Neural cell (in vitro differentiated cells): ENCODE measurements at regions not wholly inside any gene's neighbourhood (a gene's known extent, or its start where the extent isn't known, plus 50 kb on each side); places are given as distances from the start of the nearest gene placed in this dataset.

Source experiments
- H2AFZ ChIP-seq: fragments of 200-600, 300-800 bp; sonication (generic), shearing (Covaris generic); 2 replicates; pipeline ENCODE4 v1.6.0; 2014; ENCODE audit warnings: low read depth, mild to moderate bottlenecking, antibody characterized with exemption, low read length, moderate library complexity
- H3F3A ChIP-seq: fragments of 200-600 bp; shearing (Covaris generic); 2 replicates; pipeline ENCODE4 v1.6.1; 2016; ENCODE audit warnings: mild to moderate bottlenecking, moderate library complexity, mixed read lengths, antibody characterized with exemption, low read length; ENCODE audit not compliant: insufficient read depth, poor library complexity, severe bottlenecking
- H3K27ac ChIP-seq: fragments of 200-600, 300-800 bp; sonication (generic), shearing (Covaris generic); 2 replicates; pipeline ENCODE4 v1.5.1; 2014; ENCODE audit warnings: mild to moderate bottlenecking, low read length, moderate library complexity
- H3K27me3 ChIP-seq: fragments of 300-800, 200-600 bp; sonication (generic), shearing (Covaris generic); 2 replicates; pipeline ENCODE4 v1.6.0; 2014; ENCODE audit warnings: mild to moderate bottlenecking, low read depth, low read length, moderate library complexity; ENCODE audit not compliant: insufficient read depth
- H3K36me3 ChIP-seq: fragments of 300-800, 200-600 bp; sonication (generic), shearing (Covaris generic); 2 replicates; pipeline ENCODE4 v1.5.1; 2014; ENCODE audit warnings: mild to moderate bottlenecking, antibody characterized with exemption, low read length, moderate library complexity; ENCODE audit not compliant: insufficient read depth
- H3K4me2 ChIP-seq: fragments of 300-800, 200-600 bp; sonication (generic), shearing (Covaris generic); 2 replicates; pipeline ENCODE4 v1.6.0; 2014; ENCODE audit warnings: mild to moderate bottlenecking, low read length
- H3K4me3 ChIP-seq: fragments of 300-800, 200-600 bp; sonication (generic), shearing (Covaris generic); 2 replicates; pipeline ENCODE4 v1.5.1; 2014; ENCODE audit warnings: mild to moderate bottlenecking, low read length, moderate library complexity
- H3K79me2 ChIP-seq: fragments of 200-600 bp; shearing (Covaris generic); replicated peaks from 2 replicates; pipeline ENCODE4 v1.6.0; 2014; ENCODE audit warnings: mild to moderate bottlenecking, low read length, moderate library complexity; ENCODE audit not compliant: insufficient read depth
- H3K9ac ChIP-seq: fragments of 300-800, 200-600 bp; sonication (generic), shearing (Covaris generic); 2 replicates; pipeline ENCODE4 v1.6.1; 2016; ENCODE audit warnings: mild to moderate bottlenecking, low read length, mixed read lengths
- H3K9me2 ChIP-seq: fragments of 200-600 bp; shearing (Covaris generic); 2 replicates; pipeline ENCODE4 v1.6.1; 2016; ENCODE audit warnings: mild to moderate bottlenecking, low read length, mixed read lengths; ENCODE audit not compliant: insufficient read depth
- H3K9me3 ChIP-seq: fragments of 200-600, 300-800 bp; sonication (generic), shearing (Covaris generic); 2 replicates; pipeline ENCODE4 v1.6.1; 2016; ENCODE audit warnings: mild to moderate bottlenecking, mixed run types, low read length, moderate library complexity, mixed read lengths
- H4K20me1 ChIP-seq: fragments of 200-600 bp; shearing (Covaris generic); 2 replicates; pipeline ENCODE4 v1.6.1; 2016; ENCODE audit warnings: mild to moderate bottlenecking, mixed run types; ENCODE audit not compliant: insufficient read depth
- EP300 ChIP-seq: fragments of 450-650 bp; conservative IDR thresholded peaks from 2 replicates; pipeline ENCODE4 v1.6.1; 2014; ENCODE audit warnings: antibody characterized with exemption, mild to moderate bottlenecking, moderate library complexity; ENCODE audit not compliant: poor library complexity, severe bottlenecking
- EZH2 ChIP-seq: fragments of 200-600, 300-800 bp; shearing (Covaris generic), sonication (generic); IDR thresholded peaks from 2 replicates; pipeline ENCODE4 v1.6.1; 2014; ENCODE audit warnings: antibody characterized with exemption, low read length, borderline replicate concordance, mild to moderate bottlenecking; ENCODE audit not compliant: insufficient read depth, poor library complexity, severe bottlenecking
- MXI1 ChIP-seq: fragments of 450-650 bp; conservative IDR thresholded peaks from 2 replicates; pipeline ENCODE4 v1.6.1; 2014; ENCODE audit warnings: antibody characterized with exemption, mild to moderate bottlenecking; ENCODE audit not compliant: poor library complexity, severe bottlenecking
- RAD21 ChIP-seq: fragments of 450-650 bp; conservative IDR thresholded peaks from 2 replicates; pipeline ENCODE4 v1.6.1; 2014; ENCODE audit warnings: antibody characterized with exemption, mild to moderate bottlenecking, moderate library complexity
- REST ChIP-seq: IDR thresholded peaks from 2 replicates; pipeline ENCODE4 v1.6.1; 2012; ENCODE audit warnings: borderline replicate concordance
- SMC3 ChIP-seq: fragments of 450-650 bp; conservative IDR thresholded peaks from 2 replicates; pipeline ENCODE4 v1.6.1; 2014; ENCODE audit warnings: antibody characterized with exemption, mild to moderate bottlenecking, moderate library complexity; ENCODE audit not compliant: poor library complexity
- TAF1 ChIP-seq: IDR thresholded peaks from 2 replicates; pipeline ENCODE4 v1.6.1; 2012; ENCODE audit warnings: low read depth
- TF ChIP-seq, protein P1 (sequence below): fragments of 450-650 bp; IDR thresholded peaks from 2 replicates; pipeline ENCODE4 v1.5.1; 2014; ENCODE audit warnings: antibody characterized with exemption, mild to moderate bottlenecking, moderate library complexity; ENCODE audit not compliant: poor library complexity, severe bottlenecking

DNA sequence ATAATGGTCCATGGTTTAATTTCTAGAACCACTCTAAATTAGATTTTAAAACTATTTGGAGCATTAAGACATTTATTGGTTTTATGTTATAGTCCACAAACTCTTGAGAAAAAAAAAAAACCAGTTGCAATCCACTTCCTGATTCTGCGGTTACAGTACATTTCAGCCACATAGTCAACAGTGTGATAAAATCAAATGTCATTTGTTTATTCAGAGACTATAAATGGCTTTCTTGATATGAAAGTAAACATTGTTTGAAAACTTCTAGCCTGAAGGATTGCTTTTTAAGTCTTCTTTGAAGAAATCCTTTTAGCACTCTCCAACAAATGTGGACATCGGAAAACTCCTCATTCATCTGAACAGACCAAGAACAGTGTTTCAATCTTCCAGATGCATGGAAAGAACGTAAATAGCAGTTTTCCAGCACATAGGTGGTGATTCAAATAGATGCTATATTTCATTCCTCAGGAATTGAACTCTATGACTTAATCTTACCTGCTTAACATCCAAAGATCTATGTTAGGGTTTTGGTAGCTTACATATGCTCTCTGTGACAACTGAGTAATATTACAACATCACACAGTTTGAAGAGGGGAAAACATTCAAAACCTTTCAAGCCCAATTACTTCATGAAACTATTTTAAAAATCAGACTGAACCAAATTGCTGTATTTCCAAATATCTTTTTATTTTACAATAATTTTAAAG, 87.8 kb upstream of the UBE2E2 start:
- H3K27ac ChIP-seq = no peak overlapping the region
- H3K27me3 ChIP-seq = no peaks in the 10 kb centered on the region
- no peak overlapping the region for H3K9ac ChIP-seq
- H3K79me2 ChIP-seq = no peaks in the 10 kb centered on the region
- H2AFZ ChIP-seq = no peak overlapping the region
- no peaks in the 10 kb centered on the region for H3F3A ChIP-seq
- no peaks in the 10 kb centered on the region for H4K20me1 ChIP-seq
- TF ChIP-seq MXI1 = no peak
- TF ChIP-seq EP300 = no peak
- TF ChIP-seq TAF1 = no peak
- no peak for TF ChIP-seq REST
- no peak for TF ChIP-seq EZH2
- no peak for TF ChIP-seq SMC3
- H3K4me2 ChIP-seq = no peak overlapping the region
- H3K4me3 ChIP-seq = no peak overlapping the region
- H3K9me2 ChIP-seq = no peaks in the 10 kb centered on the region
- no peaks in the 10 kb centered on the region for H3K9me3 ChIP-seq
- H3K36me3 ChIP-seq = no peaks in the 10 kb centered on the region

DNA sequence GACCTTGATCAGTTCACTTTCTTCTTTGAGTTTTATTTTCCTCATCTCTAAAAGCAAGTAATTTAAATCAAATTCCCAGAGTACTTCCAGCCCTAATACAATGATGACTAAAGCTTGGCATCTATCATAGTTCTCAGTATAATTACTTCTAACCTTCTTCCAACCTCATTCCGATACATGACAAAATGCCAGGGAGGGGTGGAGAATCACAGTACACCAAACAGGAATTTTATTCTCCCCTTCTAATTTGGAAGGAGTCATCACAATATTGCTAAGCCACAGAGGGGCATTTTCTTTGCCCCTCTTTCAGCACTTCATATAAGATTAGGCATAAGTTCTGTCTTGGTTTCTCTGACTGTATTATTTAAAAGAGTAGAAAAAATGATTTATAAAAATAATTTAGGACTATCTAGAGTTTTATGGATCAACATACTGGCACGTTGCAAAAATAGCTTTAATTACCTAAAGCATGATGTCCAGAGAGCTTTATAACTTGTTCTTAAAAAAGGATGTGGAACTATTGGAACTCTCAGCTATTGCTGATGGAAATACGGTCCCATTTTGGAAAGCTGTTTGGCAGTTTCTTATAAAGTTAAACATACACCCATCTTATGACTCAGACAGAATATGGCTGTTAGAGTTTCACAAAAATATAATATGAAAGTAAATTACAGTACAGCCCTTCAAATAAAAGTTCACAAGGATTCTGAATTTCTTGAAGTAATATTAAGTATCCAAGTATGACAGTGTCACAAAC, 86.9 kb upstream of the UBE2E2 start:
- no peaks in the 10 kb centered on the region for H3K27me3 ChIP-seq
- H3K27ac ChIP-seq = no peak overlapping the region
- H3K9me3 ChIP-seq = no peaks in the 10 kb centered on the region
- no peak overlapping the region for H3K9ac ChIP-seq
- H3K36me3 ChIP-seq = no peaks in the 10 kb centered on the region
- TF ChIP-seq SMC3 = no peak
- no peak for TF ChIP-seq RAD21
- TF ChIP-seq, protein P1, sequence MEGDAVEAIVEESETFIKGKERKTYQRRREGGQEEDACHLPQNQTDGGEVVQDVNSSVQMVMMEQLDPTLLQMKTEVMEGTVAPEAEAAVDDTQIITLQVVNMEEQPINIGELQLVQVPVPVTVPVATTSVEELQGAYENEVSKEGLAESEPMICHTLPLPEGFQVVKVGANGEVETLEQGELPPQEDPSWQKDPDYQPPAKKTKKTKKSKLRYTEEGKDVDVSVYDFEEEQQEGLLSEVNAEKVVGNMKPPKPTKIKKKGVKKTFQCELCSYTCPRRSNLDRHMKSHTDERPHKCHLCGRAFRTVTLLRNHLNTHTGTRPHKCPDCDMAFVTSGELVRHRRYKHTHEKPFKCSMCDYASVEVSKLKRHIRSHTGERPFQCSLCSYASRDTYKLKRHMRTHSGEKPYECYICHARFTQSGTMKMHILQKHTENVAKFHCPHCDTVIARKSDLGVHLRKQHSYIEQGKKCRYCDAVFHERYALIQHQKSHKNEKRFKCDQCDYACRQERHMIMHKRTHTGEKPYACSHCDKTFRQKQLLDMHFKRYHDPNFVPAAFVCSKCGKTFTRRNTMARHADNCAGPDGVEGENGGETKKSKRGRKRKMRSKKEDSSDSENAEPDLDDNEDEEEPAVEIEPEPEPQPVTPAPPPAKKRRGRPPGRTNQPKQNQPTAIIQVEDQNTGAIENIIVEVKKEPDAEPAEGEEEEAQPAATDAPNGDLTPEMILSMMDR = no peak
- TF ChIP-seq EZH2 = no peak
- H3K79me2 ChIP-seq = no peaks in the 10 kb centered on the region
- H3F3A ChIP-seq = no peaks in the 10 kb centered on the region
- H2AFZ ChIP-seq = no peak overlapping the region
- H3K9me2 ChIP-seq = no peaks in the 10 kb centered on the region
- H3K4me3 ChIP-seq = no peak overlapping the region
- H3K4me2 ChIP-seq = no peak overlapping the region
- no peaks in the 10 kb centered on the region for H4K20me1 ChIP-seq
